ENCODE measurements at regions not wholly inside any gene's neighbourhood (a gene's known extent, or its start where the extent isn't known, plus 50 kb on each side); places are given as distances from the start of the nearest gene placed in this dataset.
"Not testable (repeated sequence)": the region's sequence is repeated elsewhere in the genome, so short reads cannot be mapped to it uniquely, and the experiment has no call there.

DNA sequence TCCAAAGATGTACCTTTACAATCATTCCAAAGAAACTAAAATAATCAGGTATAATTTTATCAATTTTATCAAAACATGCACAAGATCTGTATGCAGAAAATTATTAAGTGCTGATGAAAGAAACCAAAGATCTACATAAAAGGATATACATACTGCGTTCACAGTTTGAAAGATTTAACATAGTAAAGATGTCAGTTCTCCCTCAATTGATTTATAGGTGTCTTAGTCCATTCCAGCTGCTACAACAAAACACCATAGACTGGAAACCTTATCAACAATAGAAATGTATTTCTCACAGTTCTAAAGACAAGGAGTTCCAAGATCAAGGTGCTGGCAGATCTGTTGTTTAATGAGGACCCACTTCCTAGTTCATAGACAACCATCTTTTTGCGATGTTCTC, 189.0 kb upstream of the CCDC54 start:
- Mint-ChIP-seq H3K27me3 (peaks cover 0 to 4% of the 10 kb centered on the region in 2 donors), H3K36me3 (no peaks in the 10 kb centered on the region), H3K4me1 (no peaks in the 10 kb centered on the region), H3K4me3 (no peak overlapping the region), H3K27ac (no peak overlapping the region), H3K9me3 (no peaks in the 10 kb centered on the region)
- no peak for DNase-seq
- Histone ChIP-seq H3K27me3 (replicated peaks in 1 of 2; ENCODE audit: control insufficient read depth in 2 of 2, extremely low read depth in 1 of 2, insufficient read depth in 2 of 2, low read length in 1 of 2) (no peaks in the 10 kb centered on the region), H3K27ac (ENCODE audit: low read length) (no peak overlapping the region), H3K9me3 (no peaks in the 10 kb centered on the region), H3K4me1 (ENCODE audit: control insufficient read depth in 1 of 2, extremely low read depth in 1 of 2, insufficient read depth in 2 of 2, low read length in 2 of 2) (no peaks in the 10 kb centered on the region), H3K36me3 (ENCODE audit: control insufficient read depth in 2 of 2, extremely low read depth in 1 of 2, insufficient read depth in 1 of 2, low read length in 1 of 2) (no peaks in the 10 kb centered on the region), H3K4me3 (ENCODE audit: control insufficient read depth in 1 of 2, extremely low read depth in 1 of 2, low read length in 1 of 2) (no peak overlapping the region)
- no CpG with 5 or more reads among the region's 2 CpGs for WGBS (ENCODE audit: insufficient coverage)
- ATAC-seq (replicated peaks in 1 of 4) = no peak
- ChIA-PET CTCF (no interaction called here), POLR2A (no interaction called here)

- WGBS (ENCODE audit: insufficient coverage) = no CpG with 5 or more reads among the region's 2 CpGs
- no peak overlapping the region for H3K4me3 Mint-ChIP-seq
- no peak for ATAC-seq (replicated peaks in 1 of 4)
- ChIA-PET CTCF (no interaction called here), POLR2A (no interaction called here)
- Histone ChIP-seq H3K9me3 (no peaks in the 10 kb centered on the region), H3K27me3 (replicated peaks in 1 of 2; ENCODE audit: control insufficient read depth in 2 of 2, extremely low read depth in 1 of 2, insufficient read depth in 2 of 2, low read length in 1 of 2) (no peaks in the 10 kb centered on the region), H3K4me3 (ENCODE audit: control insufficient read depth in 1 of 2, extremely low read depth in 1 of 2, low read length in 1 of 2) (no peak overlapping the region), H3K36me3 (ENCODE audit: control insufficient read depth in 2 of 2, extremely low read depth in 1 of 2, insufficient read depth in 1 of 2, low read length in 1 of 2) (no peaks in the 10 kb centered on the region), H3K4me1 (ENCODE audit: control insufficient read depth in 1 of 2, extremely low read depth in 1 of 2, insufficient read depth in 2 of 2, low read length in 2 of 2) (no peaks in the 10 kb centered on the region), H3K27ac (ENCODE audit: low read length) (no peak overlapping the region)
- H3K9me3 Mint-ChIP-seq = no peaks in the 10 kb centered on the region
- no peak for DNase-seq
- no peak overlapping the region for H3K27ac Mint-ChIP-seq
- no peaks in the 10 kb centered on the region for H3K4me1 Mint-ChIP-seq
- H3K27me3 Mint-ChIP-seq = no peaks in the 10 kb centered on the region
- H3K36me3 Mint-ChIP-seq = no peaks in the 10 kb centered on the region
Observed at GRCh38 chr3:107189158-107189791, 188.0 kb upstream of the CCDC54 start.

DNA sequence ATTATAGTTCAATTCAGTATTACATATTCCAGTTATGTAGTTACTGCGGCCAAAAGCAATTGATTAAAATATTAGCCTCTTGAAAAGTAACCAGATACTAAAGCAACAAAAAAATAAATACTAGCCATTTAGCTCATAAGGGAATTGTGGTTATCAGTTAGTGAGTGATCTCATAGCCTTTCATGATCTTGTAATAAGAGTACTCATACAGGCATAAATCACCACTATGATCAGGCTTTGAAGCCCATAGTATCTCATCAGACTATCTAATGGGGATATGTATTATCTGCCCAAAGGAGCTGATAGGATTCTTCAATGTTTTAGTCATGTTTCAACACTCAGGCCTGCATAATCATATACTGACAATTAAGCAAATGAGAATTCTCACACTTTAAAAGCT, 184.1 kb upstream of the CCDC54 start:
- no peak overlapping the region for H3K4me3 ChIP-seq (ENCODE audit: control insufficient read depth in 1 of 2, extremely low read depth in 1 of 2, low read length in 1 of 2)
- POLR2A ChIA-PET = no interaction called here
- Mint-ChIP-seq H3K27ac (no peak overlapping the region), H3K36me3 (no peaks in the 10 kb centered on the region), H3K27me3 (peaks cover 9% of the 10 kb centered on the region in 2 donors), H3K9me3 (no peaks in the 10 kb centered on the region), H3K4me3 (no peak overlapping the region), H3K4me1 (no peaks in the 10 kb centered on the region)
- peaks cover 0 to 4% of the 10 kb centered on the region in 2 experiments for H3K27me3 ChIP-seq (replicated peaks in 1 of 2; ENCODE audit: control insufficient read depth in 2 of 2, extremely low read depth in 1 of 2, insufficient read depth in 2 of 2, low read length in 1 of 2)
- H3K27ac ChIP-seq (ENCODE audit: low read length) = no peak overlapping the region
- WGBS (ENCODE audit: insufficient coverage) = no CpG with 5 or more reads among the region's 1 CpG
- DNase-seq (no peak), ATAC-seq (replicated peaks in 1 of 4) (no peak)
- H3K4me1 ChIP-seq (ENCODE audit: control insufficient read depth in 1 of 2, extremely low read depth in 1 of 2, insufficient read depth in 2 of 2, low read length in 2 of 2) = no peaks in the 10 kb centered on the region
- no peaks in the 10 kb centered on the region for H3K36me3 ChIP-seq (ENCODE audit: control insufficient read depth in 2 of 2, extremely low read depth in 1 of 2, insufficient read depth in 1 of 2, low read length in 1 of 2)
- CTCF ChIA-PET = interaction anchor here in 1 of 2 donors (0.7 kb wide), 1 partner anchor 37 kb away, joined by 4 read pairs; no protein-coding TSS in a partner anchor
- H3K9me3 ChIP-seq = no peaks in the 10 kb centered on the region

DNA sequence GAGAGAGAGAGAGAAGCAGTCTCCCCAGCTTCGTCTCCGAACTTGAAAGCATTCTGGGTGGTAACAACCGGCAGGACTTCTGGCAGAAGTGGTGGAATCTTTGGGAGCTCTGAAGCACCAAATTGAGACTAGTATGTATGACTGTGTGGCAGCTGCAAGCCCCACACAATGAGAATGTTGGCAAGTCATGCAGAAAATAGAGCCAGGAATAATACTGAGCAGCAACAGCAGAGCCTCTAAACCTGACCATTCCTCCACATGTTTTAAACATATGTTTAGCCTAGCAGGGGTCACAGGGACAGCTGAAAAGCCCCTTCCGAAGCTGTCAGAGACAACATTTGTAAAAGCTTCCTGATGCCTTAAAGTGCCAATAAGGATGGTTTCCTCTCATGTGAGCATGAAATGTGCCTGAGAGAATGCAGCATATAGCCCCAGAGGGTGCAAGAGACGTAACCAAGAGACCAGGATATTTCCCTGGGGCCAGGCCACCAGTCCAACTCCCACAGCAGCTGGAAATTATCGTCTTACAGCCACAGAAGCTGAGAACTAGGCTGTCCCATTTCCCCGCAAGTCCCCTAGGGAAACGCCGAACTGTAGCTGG, 178.6 kb upstream of the CCDC54 start:
- Mint-ChIP-seq H3K4me3 (no peak overlapping the region), H3K4me1 (no peaks in the 10 kb centered on the region), H3K27me3 (peaks cover 16 to 17% of the 10 kb centered on the region in 2 donors), H3K36me3 (no peaks in the 10 kb centered on the region), H3K27ac (no peak overlapping the region), H3K9me3 (no peaks in the 10 kb centered on the region)
- Histone ChIP-seq H3K4me1 (ENCODE audit: control insufficient read depth in 1 of 2, extremely low read depth in 1 of 2, insufficient read depth in 2 of 2, low read length in 2 of 2) (no peaks in the 10 kb centered on the region), H3K36me3 (ENCODE audit: control insufficient read depth in 2 of 2, extremely low read depth in 1 of 2, insufficient read depth in 1 of 2, low read length in 1 of 2) (no peaks in the 10 kb centered on the region), H3K27ac (ENCODE audit: low read length) (no peak overlapping the region), H3K4me3 (ENCODE audit: control insufficient read depth in 1 of 2, extremely low read depth in 1 of 2, low read length in 1 of 2) (no peak overlapping the region), H3K9me3 (no peaks in the 10 kb centered on the region), H3K27me3 (replicated peaks in 1 of 2; ENCODE audit: control insufficient read depth in 2 of 2, extremely low read depth in 1 of 2, insufficient read depth in 2 of 2, low read length in 1 of 2) (peaks cover 0 to 4% of the 10 kb centered on the region in 2 experiments)
- no peak for ATAC-seq (replicated peaks in 1 of 4)
- DNase-seq = no peak
- ChIA-PET POLR2A (no interaction called here), CTCF (no interaction called here)
- WGBS (ENCODE audit: insufficient coverage) = 59% methylated on average over 4 of the region's 9 CpGs

DNA sequence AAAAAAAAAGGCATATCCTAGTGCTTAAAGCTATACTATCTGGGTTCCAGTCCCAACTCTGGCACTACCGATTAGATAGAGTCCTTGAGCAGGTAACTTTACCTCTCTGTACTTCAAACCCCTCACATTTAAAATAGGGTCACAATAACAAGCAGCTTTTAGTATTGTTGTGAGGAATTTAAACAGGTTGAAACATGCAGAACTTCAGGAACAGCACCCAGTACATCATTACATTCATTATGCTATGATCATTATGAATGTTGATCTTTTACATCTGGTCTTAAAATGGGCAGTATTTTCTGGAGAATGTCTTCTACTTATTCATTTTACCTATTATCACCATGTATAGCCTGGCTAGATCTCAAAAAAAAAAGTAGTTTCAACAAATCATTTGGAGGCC, 176.1 kb upstream of the CCDC54 start:
- no peak overlapping the region for H3K4me3 Mint-ChIP-seq
- no peaks in the 10 kb centered on the region for H3K4me1 ChIP-seq (ENCODE audit: control insufficient read depth in 1 of 2, extremely low read depth in 1 of 2, insufficient read depth in 2 of 2, low read length in 2 of 2)
- no peaks in the 10 kb centered on the region for H3K9me3 Mint-ChIP-seq
- no peak overlapping the region for H3K4me3 ChIP-seq (ENCODE audit: control insufficient read depth in 1 of 2, extremely low read depth in 1 of 2, low read length in 1 of 2)
- H3K27me3 Mint-ChIP-seq = peaks cover 9 to 13% of the 10 kb centered on the region in 2 donors
- H3K4me1 Mint-ChIP-seq = no peaks in the 10 kb centered on the region
- WGBS (ENCODE audit: insufficient coverage) = no CpG with 5 or more reads among the region's 1 CpG
- H3K27me3 ChIP-seq (replicated peaks in 1 of 2; ENCODE audit: control insufficient read depth in 2 of 2, extremely low read depth in 1 of 2, insufficient read depth in 2 of 2, low read length in 1 of 2) = peaks cover 0 to 2% of the 10 kb centered on the region in 2 experiments
- ChIA-PET CTCF (no interaction called here), POLR2A (interaction anchor here in 1 of 2 donors (0.6 kb wide), 1 partner anchor 29 kb away, joined by 6 read pairs; no protein-coding TSS in a partner anchor)
- no peaks in the 10 kb centered on the region for H3K9me3 ChIP-seq
- DNase-seq (no peak), ATAC-seq (replicated peaks in 1 of 4) (no peak)
- no peak overlapping the region for H3K27ac ChIP-seq (ENCODE audit: low read length)
- no peaks in the 10 kb centered on the region for H3K36me3 ChIP-seq (ENCODE audit: control insufficient read depth in 2 of 2, extremely low read depth in 1 of 2, insufficient read depth in 1 of 2, low read length in 1 of 2)
- no peaks in the 10 kb centered on the region for H3K36me3 Mint-ChIP-seq
- peak overlapping the region in 1 of 2 donors; percentile 2 for H3K27ac Mint-ChIP-seq

DNA sequence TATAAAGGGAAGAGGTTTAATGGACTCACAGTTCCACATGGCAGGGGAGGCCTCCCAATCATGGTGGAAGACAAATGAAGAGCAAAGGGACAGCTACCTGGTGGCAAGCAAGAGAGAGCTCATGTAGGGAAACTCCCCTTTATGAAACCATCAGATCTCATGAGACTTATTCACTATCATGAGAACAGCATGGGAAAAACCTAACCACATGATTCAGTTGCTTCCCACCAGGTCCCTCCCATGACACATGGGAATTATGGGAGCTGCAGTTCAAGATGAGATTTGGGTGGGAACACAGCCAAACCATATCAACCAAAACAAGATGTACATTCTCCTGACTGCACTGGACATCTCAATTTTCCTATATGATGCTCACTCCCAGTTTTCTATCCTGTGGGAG, 174.4 kb upstream of the CCDC54 start:
- H3K36me3 Mint-ChIP-seq; H3K27ac Mint-ChIP-seq; ATAC-seq (replicated peaks in 1 of 4); H3K4me1 ChIP-seq (ENCODE audit: control insufficient read depth in 1 of 2, extremely low read depth in 1 of 2, insufficient read depth in 2 of 2, low read length in 2 of 2); H3K4me3 Mint-ChIP-seq; H3K27ac ChIP-seq (ENCODE audit: low read length); H3K9me3 Mint-ChIP-seq; H3K4me3 ChIP-seq (ENCODE audit: control insufficient read depth in 1 of 2, extremely low read depth in 1 of 2, low read length in 1 of 2); H3K36me3 ChIP-seq (ENCODE audit: control insufficient read depth in 2 of 2, extremely low read depth in 1 of 2, insufficient read depth in 1 of 2, low read length in 1 of 2); POLR2A ChIA-PET; H3K27me3 ChIP-seq (replicated peaks in 1 of 2; ENCODE audit: control insufficient read depth in 2 of 2, extremely low read depth in 1 of 2, insufficient read depth in 2 of 2, low read length in 1 of 2); CTCF ChIA-PET; H3K9me3 ChIP-seq; DNase-seq; H3K4me1 Mint-ChIP-seq: not testable (repeated sequence)
- H3K27me3 Mint-ChIP-seq = peaks cover 9 to 10% of the 10 kb centered on the region in 2 donors

GRCh38 chr3:107204121-107204520, 173.1 kb upstream of the CCDC54 start:
- peaks cover 0 to 2% of the 10 kb centered on the region in 2 experiments for H3K27me3 ChIP-seq (replicated peaks in 1 of 2; ENCODE audit: control insufficient read depth in 2 of 2, extremely low read depth in 1 of 2, insufficient read depth in 2 of 2, low read length in 1 of 2)
- peaks cover 0 to 5% of the 10 kb centered on the region in 2 donors for H3K27me3 Mint-ChIP-seq
- H3K27ac Mint-ChIP-seq = no peak overlapping the region
- no peaks in the 10 kb centered on the region for H3K4me1 Mint-ChIP-seq
- no peak overlapping the region for H3K4me3 ChIP-seq (ENCODE audit: control insufficient read depth in 1 of 2, extremely low read depth in 1 of 2, low read length in 1 of 2)
- ChIA-PET CTCF (no interaction called here), POLR2A (no interaction called here)
- no peaks in the 10 kb centered on the region for H3K36me3 Mint-ChIP-seq
- DNase-seq (no peak), ATAC-seq (replicated peaks in 1 of 4) (no peak)
- no peak overlapping the region for H3K27ac ChIP-seq (ENCODE audit: low read length)
- no peaks in the 10 kb centered on the region for H3K9me3 ChIP-seq
- no peak overlapping the region for H3K4me3 Mint-ChIP-seq
- no peaks in the 10 kb centered on the region for H3K4me1 ChIP-seq (ENCODE audit: control insufficient read depth in 1 of 2, extremely low read depth in 1 of 2, insufficient read depth in 2 of 2, low read length in 2 of 2)
- no peaks in the 10 kb centered on the region for H3K9me3 Mint-ChIP-seq
- H3K36me3 ChIP-seq (ENCODE audit: control insufficient read depth in 2 of 2, extremely low read depth in 1 of 2, insufficient read depth in 1 of 2, low read length in 1 of 2) = no peaks in the 10 kb centered on the region
